DOHH2 (cell line): ENCODE measurements at regions not wholly inside any gene's neighbourhood (a gene's known extent, or its start where the extent isn't known, plus 50 kb on each side); places are given as distances from the start of the nearest gene placed in this dataset.

Experiments used
- H3F3A ChIP-seq: fragments of 200-600 bp; sonication (generic), shearing (Covaris generic); 2 replicates; pipeline ENCODE4 v1.6.0; 2016; ENCODE audit warnings: antibody characterized with exemption, mild to moderate bottlenecking; ENCODE audit not compliant: control insufficient read depth, insufficient read depth
- H3K27ac ChIP-seq: fragments of 200-600 bp; sonication (generic); 2 replicates; pipeline ENCODE4 v1.5.1; 2014; ENCODE audit warnings: low read depth, mild to moderate bottlenecking, low read length, moderate library complexity
- H3K27me3 ChIP-seq: fragments of 200-600 bp; sonication (generic); 2 replicates; pipeline ENCODE4 v1.6.1; 2014; ENCODE audit warnings: mild to moderate bottlenecking, low read length, mixed read lengths; ENCODE audit not compliant: control insufficient read depth
- H3K36me3 ChIP-seq: fragments of 200-600 bp; sonication (generic); 2 replicates; pipeline ENCODE4 v1.6.1; 2014; ENCODE audit warnings: mild to moderate bottlenecking, low read length, moderate library complexity, mixed read lengths; ENCODE audit not compliant: control insufficient read depth
- H3K4me1 ChIP-seq: fragments of 200-600 bp; sonication (generic); 2 replicates; pipeline ENCODE4 v1.6.1; 2014; ENCODE audit warnings: mild to moderate bottlenecking, low read length, mixed read lengths; ENCODE audit not compliant: control insufficient read depth
- H3K4me2 ChIP-seq: fragments of 200-600 bp; sonication (generic); 2 replicates; pipeline ENCODE4 v1.6.0; 2014; ENCODE audit warnings: mild to moderate bottlenecking, low read length, moderate library complexity
- H3K4me3 ChIP-seq: fragments of 200-600 bp; sonication (generic); 2 replicates; pipeline ENCODE4 v1.5.1; 2014; ENCODE audit warnings: mild to moderate bottlenecking, low read length, mixed read lengths
- H3K79me2 ChIP-seq: fragments of 200-600 bp; sonication (generic); 2 replicates; pipeline ENCODE4 v1.6.1; 2014; ENCODE audit warnings: mild to moderate bottlenecking, low read length, mixed read lengths; ENCODE audit not compliant: control insufficient read depth
- H3K9me2 ChIP-seq: fragments of 200-600 bp; sonication (generic); replicated peaks from 2 replicates; pipeline ENCODE4 v1.6.1; 2014; ENCODE audit warnings: mild to moderate bottlenecking, low read length, mixed read lengths; ENCODE audit not compliant: control insufficient read depth
- H3K9me3 ChIP-seq: fragments of 200-600 bp; sonication (generic); 2 replicates; pipeline ENCODE4 v1.6.1; 2014; ENCODE audit warnings: antibody characterized with exemption, low read length, mixed read lengths; ENCODE audit not compliant: control insufficient read depth, insufficient read depth
- H4K20me1 ChIP-seq: fragments of 200-600 bp; sonication (generic); 2 replicates; pipeline ENCODE4 v1.6.0; 2014; ENCODE audit warnings: low read depth, mild to moderate bottlenecking, antibody characterized with exemption, low read length, moderate library complexity; ENCODE audit not compliant: control insufficient read depth, insufficient read depth
- CTCF ChIP-seq: fragments of 200-600 bp; sonication (generic); IDR thresholded peaks from one replicate; pipeline ENCODE4 v1.5.1; 2014; ENCODE audit warnings: antibody characterized with exemption, mild to moderate bottlenecking, low read depth, low read length; ENCODE audit not compliant: poor library complexity, severe bottlenecking
- EZH2phosphoT487 ChIP-seq: fragments of 200-600 bp; sonication (generic); IDR thresholded peaks from 2 replicates; pipeline ENCODE4 v1.6.1; 2017; ENCODE audit warnings: borderline replicate concordance, mild to moderate bottlenecking, antibody characterized with exemption, low read length, moderate library complexity, mixed read lengths

GRCh38 chr18:75527848-75528685 lies 100.6 kb upstream of the SMIM21 start:
- H3K27ac ChIP-seq = no peak overlapping the region

DNA sequence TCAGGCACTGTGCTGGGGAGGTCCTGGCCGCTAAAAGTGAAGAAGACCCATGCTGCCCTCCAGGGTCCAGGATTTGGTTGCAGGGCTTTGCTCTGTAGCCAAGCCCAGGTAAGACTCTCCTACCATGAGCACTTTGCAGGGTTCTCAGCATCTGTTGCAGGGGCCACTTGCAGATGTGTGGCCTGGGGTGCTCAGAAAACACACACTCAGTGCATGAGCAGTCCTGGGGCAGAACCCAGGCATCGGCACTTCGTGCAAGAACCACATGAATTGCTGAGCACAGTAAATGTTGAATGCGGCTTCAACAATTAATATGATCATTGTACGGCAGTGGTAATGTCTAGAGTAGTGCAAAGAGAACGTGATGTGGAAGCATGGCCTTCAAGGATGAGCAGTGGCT lies 98.5 kb upstream of the SMIM21 start:
- Histone ChIP-seq H3K27me3 (no peaks in the 10 kb centered on the region), H3K4me2 (no peak overlapping the region), H3K4me3 (no peak overlapping the region), H3K9me3 (no peaks in the 10 kb centered on the region), H3K36me3 (no peaks in the 10 kb centered on the region), H3K9me2 (no peaks in the 10 kb centered on the region), H3K4me1 (no peaks in the 10 kb centered on the region), H4K20me1 (no peaks in the 10 kb centered on the region), H3K27ac (no peak overlapping the region), H3K79me2 (no peaks in the 10 kb centered on the region), H3F3A (no peaks in the 10 kb centered on the region)
- no peak for TF ChIP-seq CTCF
- no peak for TF ChIP-seq EZH2phosphoT487

More at GRCh38 chr18:75527848-75528685, 100.6 kb upstream of the SMIM21 start:
- Histone ChIP-seq H4K20me1 (no peaks in the 10 kb centered on the region), H3K4me3 (no peak overlapping the region), H3K4me2 (no peak overlapping the region), H3K36me3 (no peaks in the 10 kb centered on the region), H3F3A (no peaks in the 10 kb centered on the region), H3K79me2 (no peaks in the 10 kb centered on the region), H3K9me3 (no peaks in the 10 kb centered on the region), H3K27me3 (no peaks in the 10 kb centered on the region), H3K9me2 (no peaks in the 10 kb centered on the region; the same call in 1 of the 2 replicates), H3K4me1 (no peaks in the 10 kb centered on the region)
- TF ChIP-seq CTCF (no peak), EZH2phosphoT487 (no peak)

DNA sequence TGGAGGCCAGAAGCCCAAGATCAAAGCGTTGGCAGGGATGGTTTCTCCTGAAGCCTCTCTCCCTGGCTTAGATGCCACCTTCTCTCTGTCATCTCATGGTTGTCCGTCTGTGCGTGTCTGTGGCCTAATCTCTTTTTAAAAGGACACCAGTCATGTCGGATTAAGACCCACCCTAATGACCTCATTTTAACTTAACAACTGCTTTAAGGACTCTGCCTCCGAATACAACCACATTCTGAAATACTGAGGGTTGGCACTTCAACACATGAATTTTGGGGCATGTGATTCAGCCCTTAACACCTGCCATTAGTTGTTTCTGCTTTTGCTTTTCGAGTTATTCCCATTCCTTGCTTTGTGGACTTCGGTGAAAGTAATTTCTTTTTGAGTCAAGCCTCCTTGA lies 97.8 kb upstream of the SMIM21 start:
- Histone ChIP-seq H3K79me2 (no peaks in the 10 kb centered on the region), H3K27me3 (no peaks in the 10 kb centered on the region), H3K4me1 (no peaks in the 10 kb centered on the region)

More for the DNA sequence above, 97.8 kb upstream of the SMIM21 start:
- Histone ChIP-seq H3F3A (no peaks in the 10 kb centered on the region), H3K27ac (no peak overlapping the region), H3K4me3 (no peak overlapping the region), H3K4me2 (no peak overlapping the region), H3K9me2 (no peaks in the 10 kb centered on the region), H3K9me3 (no peaks in the 10 kb centered on the region), H3K36me3 (no peaks in the 10 kb centered on the region), H4K20me1 (no peaks in the 10 kb centered on the region)
- TF ChIP-seq EZH2phosphoT487 (no peak), CTCF (no peak)
